EH (cell line): ENCODE measurements at regions not wholly inside any gene's neighbourhood (a gene's known extent, or its start where the extent isn't known, plus 50 kb on each side); places are given as distances from the start of the nearest gene placed in this dataset.
"Not testable (repeated sequence)": the region's sequence is repeated elsewhere in the genome, so short reads cannot be mapped to it uniquely, and the experiment has no call there.

Source experiments
- DNase-seq: peaks from one replicate; pipeline ENCODE4 v3.0.0-alpha.2; 2015; ENCODE audit warnings: low read depth

DNA sequence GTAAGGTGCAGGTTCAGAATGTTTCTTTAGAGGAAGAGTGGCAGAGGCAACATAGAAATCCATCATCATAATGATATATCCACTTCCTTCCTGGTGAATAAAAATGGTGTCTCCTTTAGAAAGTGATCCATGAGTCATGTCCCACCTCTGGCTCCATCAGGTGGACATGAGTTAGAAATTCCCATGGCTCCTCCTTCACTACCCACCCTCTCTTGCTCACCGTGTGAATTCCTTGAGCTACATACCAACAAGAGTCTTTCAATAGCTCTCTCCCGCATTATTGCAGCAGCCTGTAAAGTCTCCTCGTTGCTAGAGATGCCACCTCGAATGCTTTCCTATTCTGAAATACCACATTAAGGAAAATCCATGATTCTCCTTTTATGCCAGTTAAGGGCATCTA is 317.6 kb downstream of the LNPK start:
- no peak for DNase-seq

DNA sequence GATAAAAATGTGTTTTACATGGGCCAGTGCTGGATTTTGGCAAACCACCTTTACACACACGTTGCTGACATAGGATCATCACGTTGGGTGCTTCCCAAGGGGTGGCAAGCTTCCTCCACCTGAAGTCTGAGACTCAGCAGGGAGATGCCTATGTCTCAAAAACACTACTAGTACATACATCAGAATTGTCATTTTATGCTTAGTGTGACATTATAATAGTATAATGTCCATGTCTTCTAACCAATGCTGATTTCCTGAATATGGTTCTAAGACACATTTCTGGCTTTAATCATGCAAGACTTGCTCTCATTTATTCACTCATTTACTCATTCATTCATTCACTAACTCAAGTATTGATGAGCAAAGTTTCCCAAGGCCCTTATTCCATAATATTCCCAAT is 322.3 kb downstream of the LNPK start:
- DNase-seq = no peak

DNA sequence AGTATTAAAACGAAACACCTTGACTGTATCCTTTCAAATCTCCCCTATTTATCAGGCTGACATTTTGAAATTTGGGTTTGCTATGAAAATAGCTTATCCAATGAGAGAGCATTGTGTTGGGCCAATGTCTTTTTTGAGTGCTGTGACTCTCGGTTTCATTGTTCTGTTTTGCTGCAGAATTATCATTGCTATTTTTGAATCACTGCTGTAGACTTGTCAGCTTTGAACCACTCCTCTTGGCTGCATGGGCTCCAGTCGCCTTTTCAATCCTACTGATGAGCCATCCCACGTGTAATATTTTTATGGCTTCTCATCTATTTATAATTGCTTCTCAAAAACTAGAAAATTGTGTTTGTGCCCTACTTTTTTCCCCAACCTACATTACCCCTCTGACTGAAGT is 322.8 kb downstream of the LNPK start:
- DNase-seq = no peak

DNA sequence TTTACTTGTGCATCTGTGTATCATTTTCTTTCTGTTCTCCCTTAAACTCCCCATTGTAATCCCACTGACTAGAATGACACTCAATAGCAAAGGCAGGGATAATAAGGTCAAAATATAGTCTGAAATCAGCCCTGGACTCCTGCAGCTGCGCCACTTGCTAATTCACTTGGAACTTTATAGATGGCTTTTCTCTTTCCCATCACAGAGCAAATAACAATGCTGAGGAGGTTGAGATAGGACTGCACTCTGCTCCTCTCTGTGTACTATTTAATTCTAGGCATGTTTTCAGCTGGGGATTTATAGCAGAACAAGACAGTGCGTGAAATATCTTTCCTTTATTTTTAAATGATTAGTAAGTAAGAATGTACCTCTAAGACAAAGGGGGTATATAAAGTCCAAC is 324.2 kb downstream of the LNPK start:
- DNase-seq = no peak

DNA sequence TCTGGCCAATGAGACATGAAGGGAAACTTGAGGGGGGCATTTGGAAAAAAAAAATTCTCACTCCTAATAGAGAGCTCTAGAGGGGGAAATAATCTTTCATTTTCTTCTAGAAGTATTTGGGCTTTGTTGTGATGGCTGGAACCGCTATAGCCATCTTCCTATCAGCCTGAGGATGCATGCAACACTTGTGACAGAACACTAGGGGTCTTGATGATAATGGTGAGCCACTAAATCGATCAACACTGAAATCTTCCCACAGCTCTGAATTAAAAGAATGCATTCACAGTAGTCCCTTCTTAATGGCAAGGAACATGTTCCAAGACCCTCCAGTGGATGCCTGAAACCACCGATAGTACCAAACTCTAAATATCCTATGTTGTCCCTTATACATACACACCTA is 325.3 kb downstream of the LNPK start:
- no peak for DNase-seq

DNA sequence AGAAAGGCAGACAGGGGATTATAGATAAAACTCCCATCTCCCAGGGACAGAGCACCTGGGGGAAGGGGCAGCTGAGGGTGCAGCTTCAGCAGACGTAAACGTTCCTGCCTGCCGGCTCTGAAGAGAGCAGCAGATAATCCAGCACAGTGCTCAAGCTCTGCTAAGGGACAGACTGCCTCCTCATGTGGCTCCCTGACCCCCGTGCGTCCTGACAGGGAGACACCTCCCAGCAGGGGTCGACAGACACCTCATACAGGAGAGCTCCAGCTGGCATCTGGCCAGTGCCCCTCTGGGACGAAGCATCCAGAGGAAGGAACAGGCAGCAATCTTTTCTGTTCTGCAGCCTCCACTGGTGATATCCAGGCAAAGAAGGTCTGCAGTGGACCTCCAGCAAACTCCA is 333.3 kb downstream of the LNPK start:
- DNase-seq = not testable (repeated sequence)

DNA sequence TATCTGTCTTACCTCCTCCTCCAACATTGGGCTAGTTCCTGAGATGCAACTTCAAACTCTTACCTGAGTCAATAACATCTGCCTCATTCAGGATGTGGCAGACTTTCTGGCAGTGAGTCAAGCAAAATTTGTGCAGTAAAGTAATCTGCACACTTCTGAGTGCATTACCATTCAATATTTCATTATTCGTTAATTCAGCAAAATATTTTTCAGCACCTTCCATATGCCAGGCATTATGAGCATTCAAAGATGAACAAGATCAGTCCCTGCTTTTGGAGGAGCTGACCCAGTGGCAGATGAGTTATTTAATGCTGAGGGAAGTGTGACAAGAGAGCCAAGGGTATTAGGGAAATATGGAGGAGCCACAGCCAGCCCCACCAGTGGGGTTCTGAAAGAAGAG is 339.7 kb downstream of the LNPK start:
- DNase-seq = no peak

DNA sequence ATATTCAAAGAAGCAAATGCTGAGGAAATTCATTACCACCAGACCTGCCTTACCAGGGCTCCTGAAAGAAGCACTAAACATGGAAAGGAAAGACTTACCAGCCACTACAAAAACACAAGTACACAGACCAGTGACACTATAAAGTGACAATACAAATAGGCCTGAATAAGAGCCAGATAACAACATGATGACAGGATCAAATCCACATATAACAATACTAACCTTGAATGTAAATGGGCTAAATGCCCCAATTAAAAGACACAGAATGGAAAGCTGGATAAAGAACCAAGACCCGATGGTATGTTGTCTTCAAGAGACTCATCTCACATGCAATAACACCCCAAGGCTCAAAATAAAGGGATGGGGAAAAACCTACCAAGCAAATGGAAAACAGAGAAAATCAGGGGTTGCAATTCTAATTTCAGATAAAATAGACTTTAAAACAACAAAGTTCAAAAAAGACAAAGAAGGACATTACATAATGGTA is 353.4 kb downstream of the LNPK start:
- DNase-seq = no peak

DNA sequence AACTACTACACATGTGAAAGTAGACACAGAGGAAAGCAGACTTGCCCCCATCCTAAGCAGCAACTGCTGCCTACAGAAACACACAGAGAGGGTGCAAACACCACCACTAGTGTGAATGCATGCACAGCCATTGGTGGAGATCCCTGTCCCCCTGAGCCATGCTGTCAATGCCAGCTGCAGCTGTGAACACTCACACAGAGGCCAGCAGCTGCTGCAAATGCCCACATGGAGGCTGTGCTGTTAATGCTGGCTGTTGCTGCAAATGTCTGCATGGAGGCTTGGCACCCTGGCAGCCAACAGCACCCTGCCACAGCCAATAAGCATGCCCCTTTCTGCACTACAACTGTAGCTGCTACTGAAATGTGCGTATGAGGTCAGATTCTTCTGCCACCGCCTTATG is 355.0 kb downstream of the LNPK start:
- DNase-seq = no peak

DNA sequence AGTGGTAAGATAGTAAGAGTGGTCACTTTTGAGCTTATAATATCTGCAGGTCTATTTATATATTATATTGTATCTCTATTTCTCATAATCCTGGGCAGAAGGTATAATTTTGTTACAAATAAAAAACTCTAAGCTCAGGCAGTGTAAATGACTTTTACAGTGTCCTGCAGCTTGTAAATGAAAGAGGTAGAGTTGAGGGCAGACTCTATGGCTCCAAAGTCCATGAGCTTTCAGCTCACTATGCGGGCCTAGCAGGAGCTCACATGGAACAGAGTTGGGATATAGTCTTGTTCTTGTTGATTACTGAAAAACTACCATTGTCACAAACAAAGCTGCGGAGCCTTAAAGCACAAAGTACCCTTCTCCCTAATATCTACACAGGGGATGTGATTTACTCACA is 361.4 kb downstream of the LNPK start:
- DNase-seq = no peak

DNA sequence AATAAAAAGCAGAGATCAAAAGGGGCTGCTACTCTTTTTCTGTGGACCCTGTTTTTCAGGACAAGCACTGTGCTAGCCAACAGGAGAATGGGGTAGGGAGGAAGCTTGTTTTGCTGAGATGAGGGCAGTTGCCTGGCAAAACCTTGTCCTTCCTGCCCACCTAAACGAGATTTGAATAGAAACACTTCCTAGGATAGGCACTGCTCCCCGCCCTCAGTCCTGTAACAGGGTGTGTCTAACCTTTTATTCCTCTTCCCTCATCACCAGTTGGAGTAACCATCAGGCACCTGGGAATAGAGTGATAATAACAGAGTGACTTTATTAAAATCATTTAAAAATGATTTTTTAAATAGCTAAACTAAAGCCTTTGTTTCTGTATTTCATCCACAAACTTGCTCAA is 368.8 kb downstream of the LNPK start:
- no peak for DNase-seq

DNA sequence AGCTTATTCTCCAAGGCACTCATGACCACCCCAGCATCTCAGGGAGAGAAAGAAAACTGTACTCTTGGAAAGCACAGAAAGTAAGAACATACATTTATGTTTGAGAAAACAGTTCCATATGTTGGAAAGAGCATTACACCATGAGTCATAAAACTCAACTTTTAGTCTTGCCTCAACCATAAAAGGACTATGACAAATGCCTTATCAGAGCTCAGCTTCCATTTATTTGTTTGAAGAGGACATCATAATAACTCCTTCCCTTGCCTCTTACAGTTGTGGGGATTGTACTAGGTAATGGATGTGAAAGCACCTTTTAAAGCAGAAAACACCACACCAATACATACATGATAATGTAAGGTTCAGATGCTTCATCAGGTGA is 370.8 kb downstream of the LNPK start:
- DNase-seq = peak; percentile 49

DNA sequence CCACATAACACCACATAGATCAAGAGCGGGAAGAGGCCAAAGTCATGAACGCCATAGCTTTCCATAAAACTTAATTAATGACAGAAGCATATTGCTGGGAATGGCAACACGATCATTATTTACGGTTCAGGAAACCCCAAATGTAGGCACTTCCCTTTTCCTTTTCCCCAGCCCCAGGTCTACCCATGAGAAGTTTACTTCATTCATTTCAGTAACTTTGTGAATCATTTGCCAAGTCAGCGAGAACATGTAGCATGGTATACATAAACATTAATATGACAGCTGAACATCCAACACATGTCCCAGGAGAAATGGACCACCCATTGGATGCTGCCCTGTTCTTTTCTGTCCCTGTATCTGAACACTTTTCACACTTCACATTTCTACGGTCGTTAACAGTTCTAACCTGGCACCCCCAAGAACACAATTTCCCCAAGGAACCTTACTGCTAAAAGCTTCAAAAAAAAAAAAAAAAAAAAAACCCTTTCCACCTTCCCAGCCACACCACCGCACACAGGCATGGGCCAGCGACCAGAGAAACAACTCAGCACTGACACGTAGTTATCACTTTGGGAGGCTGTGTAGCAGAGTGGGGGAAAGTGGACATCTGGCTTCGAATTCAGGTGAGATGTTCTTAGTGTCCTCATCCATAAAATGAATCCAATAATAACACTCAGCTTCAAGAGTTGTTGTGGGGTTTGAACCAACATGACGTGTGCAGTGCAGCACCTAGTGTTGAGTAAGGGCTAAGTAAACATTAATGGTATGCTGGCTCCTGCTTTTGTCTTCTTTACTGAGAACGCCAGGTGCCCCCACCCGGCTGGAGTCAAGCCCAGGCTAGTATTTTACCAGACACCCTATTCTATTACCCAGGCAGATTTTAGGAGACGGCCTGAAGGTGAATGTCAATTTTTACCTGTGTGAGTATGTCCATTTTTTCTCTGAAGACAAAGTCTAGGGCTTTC is 371.5 kb downstream of the LNPK start:
- no peak for DNase-seq

DNA sequence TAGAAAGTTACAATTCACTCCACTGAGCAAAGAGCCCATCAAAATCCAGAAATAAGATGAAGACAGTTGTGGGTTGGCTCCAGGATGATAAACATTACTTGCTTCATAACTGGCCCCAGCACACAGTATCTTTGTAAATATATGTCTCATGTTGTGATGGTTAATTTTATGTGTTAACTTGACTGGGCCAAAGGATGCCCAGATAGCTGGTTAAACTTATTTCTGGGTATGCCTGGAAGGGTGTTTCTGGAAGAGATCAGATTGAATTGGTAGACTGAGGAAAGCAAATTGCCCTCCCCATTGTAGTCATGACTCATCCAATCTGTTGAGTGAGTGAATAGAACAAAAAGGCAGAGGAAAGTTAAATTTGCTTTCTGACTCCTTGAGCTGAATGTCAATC is 373.8 kb downstream of the LNPK start:
- DNase-seq = no peak

DNA sequence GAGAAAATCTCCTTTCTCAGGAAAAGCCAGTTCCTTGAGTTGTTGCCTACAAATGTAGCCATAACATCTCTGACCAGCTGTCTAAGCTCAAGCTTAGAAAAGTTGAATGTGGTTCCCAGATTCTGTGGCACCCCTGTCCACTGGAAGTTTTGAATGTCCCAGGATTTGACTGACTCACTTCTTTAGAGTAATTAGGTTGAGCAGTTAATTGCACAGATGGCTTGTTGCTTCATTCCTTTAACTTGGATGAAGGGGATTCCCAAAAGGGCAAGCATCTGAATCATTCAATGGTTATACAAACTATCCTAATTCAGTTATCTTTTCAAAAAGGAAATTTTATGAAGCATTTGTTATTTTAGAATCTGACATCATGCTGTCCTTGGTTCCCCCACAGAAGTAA is 374.7 kb downstream of the LNPK start:
- DNase-seq = peak; percentile 80

DNA sequence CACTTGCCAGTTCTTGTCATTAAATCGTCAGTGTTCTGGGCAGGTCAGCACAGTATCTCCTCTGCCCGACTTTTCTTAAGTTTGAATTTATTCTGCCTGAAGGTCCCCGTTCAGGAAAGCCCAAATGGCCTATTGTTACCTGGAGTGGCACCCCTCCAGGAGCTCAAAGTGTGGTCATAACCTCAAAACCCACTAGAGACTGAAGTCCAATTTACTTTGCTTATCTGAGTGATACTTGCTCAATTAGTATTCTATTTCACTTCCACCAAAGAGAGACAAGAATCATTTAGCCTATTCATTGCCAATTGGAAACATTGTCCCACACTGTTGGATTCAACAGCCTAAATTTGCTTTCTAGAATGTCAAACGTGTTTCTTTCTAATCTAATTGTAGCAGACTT is 375.3 kb downstream of the LNPK start:
- no peak for DNase-seq

DNA sequence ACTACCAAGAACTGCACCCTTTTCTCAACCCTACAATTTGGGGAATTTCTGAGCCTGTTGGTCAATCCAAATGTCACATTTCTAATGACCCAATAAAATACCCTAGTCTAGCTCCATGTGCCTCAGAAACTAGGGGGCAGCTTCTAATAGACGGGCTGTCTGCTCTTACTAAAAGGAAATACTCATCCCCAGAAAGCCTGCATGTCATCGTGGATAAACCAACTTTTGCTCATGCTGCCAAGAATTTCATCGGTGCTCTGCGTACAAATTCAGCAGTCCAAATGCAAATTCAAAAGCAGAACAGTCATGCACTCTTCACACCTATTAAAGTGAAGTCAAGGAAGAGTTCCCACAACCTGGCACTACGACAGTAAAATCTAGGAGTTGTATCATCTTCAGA is 377.3 kb downstream of the LNPK start:
- peak; percentile 11 for DNase-seq

DNA sequence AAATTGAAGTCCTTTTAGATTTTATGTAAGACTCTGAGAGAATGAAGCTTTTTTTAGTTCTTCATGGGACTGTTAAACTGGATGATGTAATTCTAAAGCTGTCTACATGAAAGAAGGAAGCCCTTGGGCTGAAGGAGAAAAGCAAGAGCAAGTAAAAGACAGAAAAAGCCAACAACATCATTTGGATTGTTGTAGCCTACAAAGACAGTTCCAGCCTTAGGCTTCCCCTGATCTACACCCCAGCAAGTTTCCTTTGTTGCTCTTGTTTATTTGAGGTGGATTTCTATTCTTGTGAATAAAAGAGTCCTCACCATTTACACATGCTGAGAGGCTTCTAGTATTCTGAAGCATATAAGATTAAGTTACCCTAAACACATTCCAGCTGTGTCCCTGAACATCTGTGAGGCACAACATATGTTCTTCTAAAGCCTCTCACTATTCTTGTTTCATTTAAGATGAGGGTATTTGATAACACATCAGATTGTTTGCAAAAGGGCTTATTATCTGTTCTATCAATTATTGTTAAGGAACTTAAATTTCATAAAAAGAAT is 377.8 kb downstream of the LNPK start:
- DNase-seq = peak; percentile 3

DNA sequence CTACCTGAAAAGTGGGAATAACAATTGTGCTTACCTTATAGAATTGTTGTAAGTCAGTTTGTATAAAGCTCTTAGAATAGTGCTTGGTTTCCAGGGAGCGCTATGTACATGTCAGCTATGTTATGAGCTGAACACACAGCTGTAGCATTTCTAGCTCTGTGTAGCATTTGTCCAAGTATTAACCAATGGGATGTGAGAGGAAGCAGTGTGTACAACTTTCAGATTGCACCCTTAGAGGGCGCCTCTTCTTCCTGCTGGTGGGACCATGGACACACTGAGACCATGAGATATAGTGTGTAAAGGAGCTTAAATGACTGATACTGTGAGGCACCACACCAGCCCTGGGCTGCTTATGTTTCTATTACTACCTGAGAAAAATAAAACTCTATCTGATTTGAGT is 380.2 kb downstream of the LNPK start:
- no peak for DNase-seq

DNA sequence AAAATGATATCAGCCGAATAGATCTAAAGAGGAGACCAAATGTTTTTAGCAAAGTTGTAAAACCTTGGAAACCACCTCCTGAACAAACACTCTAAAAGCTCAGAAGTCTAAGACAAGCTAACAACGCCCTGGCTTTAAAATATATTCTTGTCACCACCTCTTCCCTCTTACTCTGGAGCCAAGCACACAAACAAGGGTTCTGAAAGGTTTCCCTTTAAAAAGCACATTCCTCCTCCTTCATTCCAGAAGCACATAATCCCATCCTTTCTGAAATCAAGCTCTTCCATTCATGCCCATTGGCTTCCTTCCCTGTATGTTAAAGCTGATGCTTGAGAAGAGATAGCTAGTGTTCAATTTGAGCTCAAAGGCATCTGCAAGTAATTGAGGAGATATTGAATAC is 382.0 kb downstream of the LNPK start:
- DNase-seq = no peak

DNA sequence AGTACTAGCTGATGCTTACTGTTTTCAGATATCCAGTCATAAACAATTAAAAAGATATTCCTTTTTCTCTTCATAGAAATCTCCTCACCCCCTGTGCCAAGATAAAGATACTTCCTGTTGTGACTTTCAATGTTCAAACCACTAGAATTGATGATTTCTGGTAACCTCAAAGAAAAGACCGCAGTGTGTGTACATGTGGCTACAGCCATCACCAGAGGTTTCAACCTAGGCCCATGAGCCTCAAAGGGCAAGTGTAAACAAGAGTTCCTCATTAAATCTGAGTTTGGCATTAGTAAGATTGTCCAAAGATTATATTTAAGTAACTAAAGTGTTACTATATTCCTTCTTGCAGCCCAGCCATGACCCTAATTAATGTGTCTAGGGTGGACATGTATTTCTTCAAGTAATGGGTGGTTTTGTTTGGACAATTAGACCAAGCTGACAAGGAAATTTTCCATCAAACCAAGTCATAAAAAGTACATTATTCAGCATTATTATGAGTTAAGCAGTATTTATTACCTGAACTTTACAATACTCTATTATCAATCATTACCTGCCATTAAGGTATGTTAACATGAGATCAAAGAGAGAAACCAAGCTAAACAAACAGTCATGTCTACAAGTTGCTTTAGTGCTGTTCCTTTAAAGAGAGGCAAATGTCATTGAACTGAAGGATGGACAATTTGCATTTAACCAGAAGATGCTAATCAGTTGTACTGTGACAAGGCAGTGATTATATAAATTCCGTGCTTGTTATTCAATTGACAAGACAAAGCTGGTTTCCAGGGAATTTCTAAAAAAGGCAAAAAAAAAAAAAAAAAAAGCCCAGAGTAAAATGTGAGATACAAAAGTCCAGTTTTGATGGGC is 382.7 kb downstream of the LNPK start:
- no peak for DNase-seq

DNA sequence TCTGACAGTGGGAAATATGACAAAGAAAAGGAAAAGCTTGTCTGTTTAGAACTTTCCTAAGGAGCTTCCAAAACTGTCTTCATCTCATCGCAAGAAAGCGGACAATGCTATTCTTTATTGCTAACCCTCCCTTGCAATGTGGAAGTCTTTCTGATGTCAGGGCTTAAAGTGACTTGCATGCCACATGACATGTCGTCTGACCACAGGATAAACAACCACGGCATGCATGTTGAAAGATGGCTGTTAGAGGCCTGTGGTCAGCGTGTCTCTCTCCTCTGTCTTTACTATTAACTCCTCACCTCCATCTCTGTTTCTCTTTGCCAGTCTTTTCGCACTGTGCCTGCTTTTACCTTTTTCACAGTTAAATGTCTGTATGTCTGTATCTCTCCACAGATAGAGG is 389.8 kb downstream of the LNPK start:
- DNase-seq = no peak
